ENCODE measurements at regions not wholly inside any gene's neighbourhood (a gene's known extent, or its start where the extent isn't known, plus 50 kb on each side); places are given as distances from the start of the nearest gene placed in this dataset.
A peak's percentile ranks its signal among the peaks of the same experiment; 100 is the strongest.

DNA sequence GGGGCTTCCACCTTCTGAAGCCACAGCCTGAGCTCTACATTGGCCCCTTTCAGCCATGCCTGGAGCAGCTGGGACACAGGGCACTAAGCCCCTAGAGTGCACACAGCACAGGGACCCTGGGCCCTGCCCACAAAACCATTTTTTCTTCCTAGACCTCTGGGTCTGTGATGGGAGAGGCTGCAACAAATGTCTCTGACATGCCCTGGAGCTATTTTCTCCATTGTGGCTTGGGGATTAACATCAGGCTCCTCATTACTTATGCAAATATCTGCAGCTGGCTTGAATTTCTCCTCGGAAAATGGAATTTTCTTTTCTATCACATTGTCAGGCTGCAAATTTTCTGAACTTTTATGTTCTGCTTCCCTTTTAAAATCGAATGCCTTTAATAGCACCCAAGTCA, 795.7 kb downstream of the LTN1 start (continued):
- TF ChIP-seq, protein P1, sequence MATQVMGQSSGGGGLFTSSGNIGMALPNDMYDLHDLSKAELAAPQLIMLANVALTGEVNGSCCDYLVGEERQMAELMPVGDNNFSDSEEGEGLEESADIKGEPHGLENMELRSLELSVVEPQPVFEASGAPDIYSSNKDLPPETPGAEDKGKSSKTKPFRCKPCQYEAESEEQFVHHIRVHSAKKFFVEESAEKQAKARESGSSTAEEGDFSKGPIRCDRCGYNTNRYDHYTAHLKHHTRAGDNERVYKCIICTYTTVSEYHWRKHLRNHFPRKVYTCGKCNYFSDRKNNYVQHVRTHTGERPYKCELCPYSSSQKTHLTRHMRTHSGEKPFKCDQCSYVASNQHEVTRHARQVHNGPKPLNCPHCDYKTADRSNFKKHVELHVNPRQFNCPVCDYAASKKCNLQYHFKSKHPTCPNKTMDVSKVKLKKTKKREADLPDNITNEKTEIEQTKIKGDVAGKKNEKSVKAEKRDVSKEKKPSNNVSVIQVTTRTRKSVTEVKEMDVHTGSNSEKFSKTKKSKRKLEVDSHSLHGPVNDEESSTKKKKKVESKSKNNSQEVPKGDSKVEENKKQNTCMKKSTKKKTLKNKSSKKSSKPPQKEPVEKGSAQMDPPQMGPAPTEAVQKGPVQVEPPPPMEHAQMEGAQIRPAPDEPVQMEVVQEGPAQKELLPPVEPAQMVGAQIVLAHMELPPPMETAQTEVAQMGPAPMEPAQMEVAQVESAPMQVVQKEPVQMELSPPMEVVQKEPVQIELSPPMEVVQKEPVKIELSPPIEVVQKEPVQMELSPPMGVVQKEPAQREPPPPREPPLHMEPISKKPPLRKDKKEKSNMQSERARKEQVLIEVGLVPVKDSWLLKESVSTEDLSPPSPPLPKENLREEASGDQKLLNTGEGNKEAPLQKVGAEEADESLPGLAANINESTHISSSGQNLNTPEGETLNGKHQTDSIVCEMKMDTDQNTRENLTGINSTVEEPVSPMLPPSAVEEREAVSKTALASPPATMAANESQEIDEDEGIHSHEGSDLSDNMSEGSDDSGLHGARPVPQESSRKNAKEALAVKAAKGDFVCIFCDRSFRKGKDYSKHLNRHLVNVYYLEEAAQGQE (IDR thresholded peaks at IDR 0.05; ENCODE audit: unreplicated experiment): no peak
- no peak for TF ChIP-seq EZH2 (IDR thresholded peaks at IDR 0.05; ENCODE audit: low read depth, unreplicated experiment)

DNA sequence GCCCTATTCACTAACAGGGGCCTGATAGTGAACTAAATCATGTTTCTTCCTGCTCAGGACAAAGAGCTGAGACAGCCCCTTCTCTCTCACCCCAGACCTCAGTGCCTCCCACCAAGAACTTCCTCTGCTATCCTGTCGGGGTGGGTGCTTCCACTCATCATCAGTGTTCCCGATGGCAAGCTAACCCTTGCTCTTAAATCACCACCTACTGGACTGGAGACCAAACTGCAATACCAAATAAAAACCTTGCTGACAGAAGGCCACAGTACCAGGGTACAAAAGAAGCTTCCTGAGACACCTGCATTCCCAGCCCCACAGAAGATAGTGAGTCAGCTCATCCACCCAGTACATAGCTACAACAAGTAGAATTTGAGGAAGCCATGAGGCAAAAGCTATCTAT, 799.5 kb downstream of the LTN1 start:
- H3K27ac Mint-ChIP-seq: no peak overlapping the region; the same call in 1 of the 2 replicates
- no peak overlapping the region for H3K4me2 ChIP-seq
- no peak overlapping the region for H3K4me3 ChIP-seq
- H3K27ac ChIP-seq (ENCODE audit: low read depth): no peak overlapping the region
- peaks cover 33% of the 10 kb centered on the region for H3K9me3 Mint-ChIP-seq
- 0 out of 2 replicates have a peak overlapping the region, but pooled peaks have one; percentile 10 for H2AFZ ChIP-seq
- DNase-seq (ENCODE audit: low spot score) (peak; percentile 48), ATAC-seq (peak; percentile 49)
- H3F3A ChIP-seq (replicated peaks; ENCODE audit: low read depth): no peaks in the 10 kb centered on the region
- H4K20me1 ChIP-seq (replicated peaks; ENCODE audit: insufficient read depth): no peaks in the 10 kb centered on the region
- H3K4me3 Mint-ChIP-seq: no peak overlapping the region
- no peaks in the 10 kb centered on the region; the same call in 1 of the 2 replicates for H3K9me2 ChIP-seq (ENCODE audit: insufficient read depth)
- TF ChIP-seq, protein P2, sequence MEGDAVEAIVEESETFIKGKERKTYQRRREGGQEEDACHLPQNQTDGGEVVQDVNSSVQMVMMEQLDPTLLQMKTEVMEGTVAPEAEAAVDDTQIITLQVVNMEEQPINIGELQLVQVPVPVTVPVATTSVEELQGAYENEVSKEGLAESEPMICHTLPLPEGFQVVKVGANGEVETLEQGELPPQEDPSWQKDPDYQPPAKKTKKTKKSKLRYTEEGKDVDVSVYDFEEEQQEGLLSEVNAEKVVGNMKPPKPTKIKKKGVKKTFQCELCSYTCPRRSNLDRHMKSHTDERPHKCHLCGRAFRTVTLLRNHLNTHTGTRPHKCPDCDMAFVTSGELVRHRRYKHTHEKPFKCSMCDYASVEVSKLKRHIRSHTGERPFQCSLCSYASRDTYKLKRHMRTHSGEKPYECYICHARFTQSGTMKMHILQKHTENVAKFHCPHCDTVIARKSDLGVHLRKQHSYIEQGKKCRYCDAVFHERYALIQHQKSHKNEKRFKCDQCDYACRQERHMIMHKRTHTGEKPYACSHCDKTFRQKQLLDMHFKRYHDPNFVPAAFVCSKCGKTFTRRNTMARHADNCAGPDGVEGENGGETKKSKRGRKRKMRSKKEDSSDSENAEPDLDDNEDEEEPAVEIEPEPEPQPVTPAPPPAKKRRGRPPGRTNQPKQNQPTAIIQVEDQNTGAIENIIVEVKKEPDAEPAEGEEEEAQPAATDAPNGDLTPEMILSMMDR (conservative IDR thresholded peaks at IDR 0.05; ENCODE audit: low read depth in 2 of 2): peak; percentile 31 to 57
- TF ChIP-seq NANOG (IDR thresholded peaks at IDR 0.05; ENCODE audit: borderline replicate concordance): no peak
- H3K4me1 Mint-ChIP-seq: no peaks in the 10 kb centered on the region
- peaks cover 19% of the 10 kb centered on the region for H3K36me3 Mint-ChIP-seq (ENCODE audit: low read depth)
- H3K27me3 ChIP-seq (ENCODE audit: insufficient read depth): no peaks in the 10 kb centered on the region
- H3K79me2 ChIP-seq (replicated peaks; ENCODE audit: insufficient read depth): no peaks in the 10 kb centered on the region
- H3K4me1 ChIP-seq (ENCODE audit: insufficient read depth): no peaks in the 10 kb centered on the region
- no peaks in the 10 kb centered on the region for H3K36me3 ChIP-seq (ENCODE audit: insufficient read depth)
- peaks cover 2% of the 10 kb centered on the region for H3K27me3 Mint-ChIP-seq (ENCODE audit: insufficient read depth, low read depth, poor library complexity)

DNA sequence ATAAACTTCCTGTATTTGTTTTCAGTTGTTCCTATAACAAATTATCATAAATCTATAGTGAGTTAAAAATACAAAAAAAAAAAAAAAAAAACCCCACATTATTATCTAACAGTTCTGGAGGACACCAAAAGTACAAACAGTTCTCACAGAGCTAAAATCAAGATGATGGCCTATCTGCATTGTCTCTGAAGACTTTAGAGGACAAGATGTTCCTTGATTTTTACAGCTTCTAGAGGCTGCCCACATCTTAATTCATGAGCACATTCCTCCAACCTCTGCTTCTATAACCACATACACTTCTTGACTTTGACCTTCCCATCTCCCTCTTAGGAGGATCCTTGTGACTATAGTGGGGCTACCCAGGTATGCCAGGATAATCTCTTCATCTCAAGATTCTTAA, 806.1 kb downstream of the LTN1 start:
- ATAC-seq (no peak), DNase-seq (ENCODE audit: low spot score) (no peak)
- Histone ChIP-seq H3K4me3 (no peak overlapping the region), H3K27ac (ENCODE audit: low read depth) (no peak overlapping the region), H3K27me3 (ENCODE audit: insufficient read depth) (no peaks in the 10 kb centered on the region), H3K4me1 (ENCODE audit: insufficient read depth) (no peaks in the 10 kb centered on the region), H2AFZ (no peak overlapping the region), H3K4me2 (no peak overlapping the region), H3K36me3 (ENCODE audit: insufficient read depth) (no peaks in the 10 kb centered on the region), H3K9me2 (ENCODE audit: insufficient read depth) (no peaks in the 10 kb centered on the region), H3K79me2 (replicated peaks; ENCODE audit: insufficient read depth) (no peaks in the 10 kb centered on the region), H3F3A (replicated peaks; ENCODE audit: low read depth) (no peaks in the 10 kb centered on the region), H4K20me1 (replicated peaks; ENCODE audit: insufficient read depth) (no peaks in the 10 kb centered on the region)
- Mint-ChIP-seq H3K27me3 (ENCODE audit: insufficient read depth, low read depth, poor library complexity) (no peaks in the 10 kb centered on the region), H3K4me1 (no peaks in the 10 kb centered on the region), H3K27ac (no peak overlapping the region), H3K36me3 (ENCODE audit: low read depth) (peaks cover 9% of the 10 kb centered on the region), H3K4me3 (no peak overlapping the region), H3K9me3 (peaks cover 19% of the 10 kb centered on the region)
- TF ChIP-seq, protein P3, sequence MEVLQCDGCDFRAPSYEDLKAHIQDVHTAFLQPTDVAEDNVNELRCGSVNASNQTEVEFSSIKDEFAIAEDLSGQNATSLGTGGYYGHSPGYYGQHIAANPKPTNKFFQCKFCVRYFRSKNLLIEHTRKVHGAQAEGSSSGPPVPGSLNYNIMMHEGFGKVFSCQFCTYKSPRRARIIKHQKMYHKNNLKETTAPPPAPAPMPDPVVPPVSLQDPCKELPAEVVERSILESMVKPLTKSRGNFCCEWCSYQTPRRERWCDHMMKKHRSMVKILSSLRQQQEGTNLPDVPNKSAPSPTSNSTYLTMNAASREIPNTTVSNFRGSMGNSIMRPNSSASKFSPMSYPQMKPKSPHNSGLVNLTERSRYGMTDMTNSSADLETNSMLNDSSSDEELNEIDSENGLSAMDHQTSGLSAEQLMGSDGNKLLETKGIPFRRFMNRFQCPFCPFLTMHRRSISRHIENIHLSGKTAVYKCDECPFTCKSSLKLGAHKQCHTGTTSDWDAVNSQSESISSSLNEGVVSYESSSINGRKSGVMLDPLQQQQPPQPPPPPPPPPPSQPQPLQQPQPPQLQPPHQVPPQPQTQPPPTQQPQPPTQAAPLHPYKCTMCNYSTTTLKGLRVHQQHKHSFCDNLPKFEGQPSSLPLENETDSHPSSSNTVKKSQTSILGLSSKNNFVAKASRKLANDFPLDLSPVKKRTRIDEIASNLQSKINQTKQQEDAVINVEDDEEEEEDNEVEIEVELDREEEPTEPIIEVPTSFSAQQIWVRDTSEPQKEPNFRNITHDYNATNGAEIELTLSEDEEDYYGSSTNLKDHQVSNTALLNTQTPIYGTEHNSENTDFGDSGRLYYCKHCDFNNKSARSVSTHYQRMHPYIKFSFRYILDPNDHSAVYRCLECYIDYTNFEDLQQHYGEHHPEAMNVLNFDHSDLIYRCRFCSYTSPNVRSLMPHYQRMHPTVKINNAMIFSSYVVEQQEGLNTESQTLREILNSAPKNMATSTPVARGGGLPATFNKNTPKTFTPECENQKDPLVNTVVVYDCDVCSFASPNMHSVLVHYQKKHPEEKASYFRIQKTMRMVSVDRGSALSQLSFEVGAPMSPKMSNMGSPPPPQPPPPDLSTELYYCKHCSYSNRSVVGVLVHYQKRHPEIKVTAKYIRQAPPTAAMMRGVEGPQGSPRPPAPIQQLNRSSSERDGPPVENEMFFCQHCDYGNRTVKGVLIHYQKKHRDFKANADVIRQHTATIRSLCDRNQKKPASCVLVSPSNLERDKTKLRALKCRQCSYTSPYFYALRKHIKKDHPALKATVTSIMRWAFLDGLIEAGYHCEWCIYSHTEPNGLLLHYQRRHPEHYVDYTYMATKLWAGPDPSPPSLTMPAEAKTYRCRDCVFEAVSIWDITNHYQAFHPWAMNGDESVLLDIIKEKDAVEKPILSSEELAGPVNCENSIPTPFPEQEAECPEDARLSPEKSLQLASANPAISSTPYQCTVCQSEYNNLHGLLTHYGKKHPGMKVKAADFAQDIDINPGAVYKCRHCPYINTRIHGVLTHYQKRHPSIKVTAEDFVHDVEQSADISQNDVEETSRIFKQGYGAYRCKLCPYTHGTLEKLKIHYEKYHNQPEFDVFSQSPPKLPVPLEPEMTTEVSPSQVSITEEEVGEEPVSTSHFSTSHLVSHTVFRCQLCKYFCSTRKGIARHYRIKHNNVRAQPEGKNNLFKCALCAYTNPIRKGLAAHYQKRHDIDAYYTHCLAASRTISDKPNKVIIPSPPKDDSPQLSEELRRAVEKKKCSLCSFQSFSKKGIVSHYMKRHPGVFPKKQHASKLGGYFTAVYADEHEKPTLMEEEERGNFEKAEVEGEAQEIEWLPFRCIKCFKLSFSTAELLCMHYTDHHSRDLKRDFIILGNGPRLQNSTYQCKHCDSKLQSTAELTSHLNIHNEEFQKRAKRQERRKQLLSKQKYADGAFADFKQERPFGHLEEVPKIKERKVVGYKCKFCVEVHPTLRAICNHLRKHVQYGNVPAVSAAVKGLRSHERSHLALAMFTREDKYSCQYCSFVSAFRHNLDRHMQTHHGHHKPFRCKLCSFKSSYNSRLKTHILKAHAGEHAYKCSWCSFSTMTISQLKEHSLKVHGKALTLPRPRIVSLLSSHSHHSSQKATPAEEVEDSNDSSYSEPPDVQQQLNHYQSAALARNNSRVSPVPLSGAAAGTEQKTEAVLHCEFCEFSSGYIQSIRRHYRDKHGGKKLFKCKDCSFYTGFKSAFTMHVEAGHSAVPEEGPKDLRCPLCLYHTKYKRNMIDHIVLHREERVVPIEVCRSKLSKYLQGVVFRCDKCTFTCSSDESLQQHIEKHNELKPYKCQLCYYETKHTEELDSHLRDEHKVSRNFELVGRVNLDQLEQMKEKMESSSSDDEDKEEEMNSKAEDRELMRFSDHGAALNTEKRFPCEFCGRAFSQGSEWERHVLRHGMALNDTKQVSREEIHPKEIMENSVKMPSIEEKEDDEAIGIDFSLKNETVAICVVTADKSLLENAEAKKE (CRISPR knock-in tag; IDR thresholded peaks at IDR 0.05): no peak

Data from GM23338 (cell line).